ENCODE measurements at regions not wholly inside any gene's neighbourhood (a gene's known extent, or its start where the extent isn't known, plus 50 kb on each side); places are given as distances from the start of the nearest gene placed in this dataset.
"Not testable (repeated sequence)": the region's sequence is repeated elsewhere in the genome, so short reads cannot be mapped to it uniquely, and the experiment has no call there.

DNA sequence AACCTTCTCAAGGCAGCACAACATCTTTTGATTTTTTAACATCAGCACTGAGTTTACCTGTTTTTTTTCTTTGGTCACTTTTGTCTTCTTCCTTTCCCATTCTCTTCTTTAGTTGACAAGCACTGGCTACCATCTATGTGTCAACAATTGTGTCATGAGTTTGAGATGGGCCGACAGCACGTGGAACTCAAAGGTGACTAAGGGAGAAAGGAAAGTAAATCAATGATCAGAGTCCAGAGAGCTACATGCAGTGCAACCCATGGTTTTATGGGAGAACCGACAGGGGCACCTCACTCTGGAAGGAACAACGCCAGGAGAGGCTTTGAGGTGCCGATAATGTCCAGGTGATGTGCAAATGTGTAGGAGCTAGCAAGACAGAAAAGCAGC lies 755.5 kb downstream of the RNF144A start:
- no peak overlapping the region for H3K4me3 ChIP-seq (ENCODE audit: low read depth, low read length)

DNA sequence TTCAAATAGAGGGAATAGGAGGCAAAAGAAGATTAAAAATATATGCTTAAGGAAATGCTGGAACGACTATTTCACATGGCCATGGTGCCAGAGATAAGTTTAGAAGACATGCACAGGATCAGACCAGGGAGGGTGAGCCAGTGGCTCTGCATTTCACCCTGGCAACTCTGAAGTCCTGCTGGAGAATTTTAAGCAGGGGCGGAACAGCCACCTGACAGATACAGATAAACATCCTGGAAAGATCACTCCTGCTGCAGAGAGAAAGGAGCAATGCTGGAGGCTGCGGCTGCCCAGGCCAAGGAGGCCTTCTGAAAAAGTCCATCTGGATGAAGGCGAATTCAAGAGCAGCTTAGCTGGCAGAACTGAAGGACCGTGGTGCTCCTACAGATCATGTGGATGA lies 755.9 kb downstream of the RNF144A start:
- no peak overlapping the region for H3K4me3 ChIP-seq (ENCODE audit: low read depth, low read length)
- DNase-seq (ENCODE audit: low read depth) = no peak

More for the DNA sequence above, 755.5 kb downstream of the RNF144A start:
- DNase-seq (ENCODE audit: low read depth) = no peak

- H3K4me3 ChIP-seq (ENCODE audit: low read depth, low read length) = no peak overlapping the region
Observed at GRCh38 chr2:7673853-7674252, 756.6 kb downstream of the RNF144A start.

DNA sequence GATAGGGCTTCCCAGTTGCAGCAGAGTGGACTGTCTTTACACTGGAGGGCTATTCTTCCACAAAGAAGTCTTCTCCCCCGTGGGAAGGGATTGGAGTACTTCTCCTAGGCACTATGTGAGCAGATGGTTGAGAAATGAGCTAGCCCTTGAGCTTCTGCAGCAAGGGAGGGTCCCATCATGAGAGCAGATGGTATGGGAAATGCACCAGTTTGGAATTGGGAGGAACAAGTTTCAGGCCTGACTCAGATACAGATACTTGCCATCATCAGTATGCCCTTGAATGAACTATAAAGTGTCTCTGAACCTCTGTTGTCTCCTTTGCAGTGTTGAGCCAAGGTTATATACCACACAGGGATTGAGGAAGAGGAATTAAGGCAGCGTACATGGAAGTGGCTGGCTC lies 757.4 kb downstream of the RNF144A start:
- DNase-seq (ENCODE audit: low read depth) = no peak
- no peak overlapping the region for H3K4me3 ChIP-seq (ENCODE audit: low read depth, low read length)

More at GRCh38 chr2:7673853-7674252, 756.6 kb downstream of the RNF144A start:
- DNase-seq (ENCODE audit: low read depth) = no peak

DNA sequence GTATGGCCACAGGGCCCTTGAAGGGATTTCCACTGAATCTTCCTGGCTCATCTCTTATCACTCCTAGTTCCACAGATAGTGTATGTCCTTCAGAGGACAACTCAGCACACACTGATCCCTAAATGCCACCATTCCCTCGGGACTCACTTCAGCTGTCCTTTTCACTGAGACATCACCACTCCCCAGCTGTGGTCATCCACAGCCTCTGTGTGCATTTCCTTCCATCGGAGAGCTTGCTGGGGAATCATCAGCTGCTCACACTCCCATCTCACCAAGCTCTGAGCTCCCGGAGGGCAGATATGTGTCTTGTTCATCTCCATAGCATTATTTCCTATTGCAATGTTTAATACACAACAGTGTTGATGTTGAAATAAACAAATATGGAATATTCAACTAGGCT lies 759.5 kb downstream of the RNF144A start:
- no peak overlapping the region for H3K4me3 ChIP-seq (ENCODE audit: low read depth, low read length)
- DNase-seq (ENCODE audit: low read depth) = no peak

DNA sequence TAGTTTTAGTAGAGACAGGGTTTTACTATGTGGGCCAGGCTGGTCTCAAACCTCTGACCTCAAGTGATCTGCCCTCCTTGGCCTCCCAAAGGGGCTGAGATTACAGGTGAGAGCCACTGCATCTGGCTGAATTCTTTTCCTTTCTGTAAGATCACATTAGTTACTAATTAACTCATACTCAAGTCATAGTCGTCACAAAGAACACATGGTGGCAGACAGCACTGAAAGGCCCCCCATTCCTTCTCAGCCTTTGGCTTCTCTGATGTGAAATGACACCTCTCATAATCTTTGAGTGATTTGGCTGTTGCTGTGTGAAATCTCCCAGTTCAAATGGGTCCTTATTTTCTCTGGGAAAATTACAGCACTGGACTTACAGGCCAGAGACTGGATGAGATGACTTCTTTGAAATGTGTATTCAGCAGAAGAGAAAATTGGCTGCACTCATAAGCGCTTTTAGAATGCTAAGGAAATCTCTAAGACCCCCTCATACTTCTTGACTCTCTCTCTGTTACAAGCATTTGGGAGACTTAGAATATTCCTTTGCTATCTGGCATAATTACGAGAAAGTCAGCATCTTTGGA lies 764.8 kb downstream of the RNF144A start:
- H3K4me3 ChIP-seq (ENCODE audit: low read depth, low read length) = no peak overlapping the region
- DNase-seq (ENCODE audit: low read depth) = no peak

DNA sequence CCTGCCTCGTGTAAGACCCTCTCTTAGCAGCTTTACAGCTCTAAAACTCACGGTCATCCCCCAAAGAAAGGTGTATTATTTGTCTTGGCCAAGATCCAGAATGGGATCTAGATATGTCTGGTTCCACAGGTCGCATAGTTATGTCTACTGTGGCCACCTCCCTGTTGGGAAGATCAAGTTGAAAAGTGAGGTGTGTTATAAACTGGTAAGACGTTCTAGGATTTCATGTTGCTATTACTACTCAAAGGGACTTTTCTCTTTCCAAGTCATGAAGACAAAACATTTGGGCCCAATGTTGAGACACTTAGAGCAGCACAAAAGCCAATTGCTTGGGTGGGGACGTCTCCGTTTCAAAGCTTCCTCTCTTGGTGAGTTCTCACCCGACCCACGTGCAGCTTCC lies 766.0 kb downstream of the RNF144A start:
- no peak overlapping the region for H3K4me3 ChIP-seq (ENCODE audit: low read depth, low read length)

GRCh38 chr2:7683708-7684107 lies 766.5 kb downstream of the RNF144A start:
- DNase-seq (ENCODE audit: low read depth) = no peak
- no peak overlapping the region for H3K4me3 ChIP-seq (ENCODE audit: low read depth, low read length)

More for the DNA sequence above, 766.0 kb downstream of the RNF144A start:
- no peak for DNase-seq (ENCODE audit: low read depth)

- DNase-seq (ENCODE audit: low read depth) = peak; percentile 39
- H3K4me3 ChIP-seq (ENCODE audit: low read depth, low read length) = no peak overlapping the region
Observed at GRCh38 chr2:7685342-7686015, 768.3 kb downstream of the RNF144A start.

DNA sequence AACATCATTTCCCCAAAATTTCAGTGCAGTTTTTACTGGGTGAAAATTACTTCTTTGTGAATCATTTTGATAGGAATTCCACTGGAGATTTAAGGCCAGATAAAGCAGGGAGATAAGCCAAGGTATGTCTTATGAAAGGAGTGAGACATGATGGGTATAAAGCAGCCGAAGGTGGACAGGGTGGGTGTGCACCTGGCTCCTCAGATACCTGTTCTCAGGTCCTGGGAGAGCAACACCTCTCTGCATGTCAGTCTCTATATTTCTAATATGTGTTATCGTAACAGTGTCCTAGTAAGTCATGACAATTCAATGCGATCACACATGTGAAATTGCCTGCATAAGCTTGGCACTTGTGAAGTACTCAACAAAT lies 768.8 kb downstream of the RNF144A start:
- H3K4me3 ChIP-seq (ENCODE audit: low read depth, low read length) = no peak overlapping the region
- no peak for DNase-seq (ENCODE audit: low read depth)

- no peak overlapping the region for H3K4me3 ChIP-seq (ENCODE audit: low read depth, low read length)
- no peak for DNase-seq (ENCODE audit: low read depth)
Observed at GRCh38 chr2:7691961-7692656, 774.9 kb downstream of the RNF144A start.

GRCh38 chr2:7692657-7693161 lies 775.5 kb downstream of the RNF144A start:
- H3K4me3 ChIP-seq (ENCODE audit: low read depth, low read length) = no peak overlapping the region
- DNase-seq (ENCODE audit: low read depth) = peak; percentile 91

DNA sequence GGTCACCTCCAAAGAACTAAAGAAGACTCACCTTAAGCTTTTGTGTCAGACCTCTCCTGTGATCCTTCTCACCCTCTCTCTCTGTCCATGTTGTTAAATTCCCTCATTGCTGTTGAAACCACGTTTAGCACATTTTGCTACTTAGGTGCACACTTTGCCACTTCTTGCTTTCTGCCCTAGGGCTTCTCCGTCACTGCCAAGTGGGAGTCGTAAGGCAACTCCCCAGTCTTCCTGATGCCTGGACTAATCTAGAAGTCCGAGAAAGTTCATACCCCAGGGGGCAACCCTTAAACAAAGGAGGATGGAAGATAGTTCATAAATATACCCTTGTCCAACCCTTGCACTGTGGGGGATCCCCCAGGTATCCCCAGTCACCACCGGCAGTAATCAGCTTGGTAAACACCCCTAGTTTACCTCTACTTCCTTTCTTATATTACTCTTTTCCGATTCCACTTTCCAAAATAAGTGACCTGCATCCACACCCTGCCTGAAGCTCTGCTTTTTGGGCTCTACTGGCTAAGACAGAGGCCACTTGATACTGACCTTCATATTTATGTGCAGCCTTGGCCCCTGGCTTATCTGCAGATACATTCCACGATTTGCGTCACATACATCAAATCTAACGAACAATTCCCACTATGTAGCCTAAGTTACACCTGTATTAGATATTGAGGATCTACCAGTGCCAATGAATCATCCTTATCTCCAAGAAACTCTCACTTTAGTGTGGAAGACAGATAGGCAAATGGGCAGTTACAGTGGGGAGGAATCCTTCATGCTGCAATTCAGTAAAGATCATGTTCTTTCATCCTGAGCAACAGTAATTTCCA lies 776.2 kb downstream of the RNF144A start:
- no peak for DNase-seq (ENCODE audit: low read depth)

DNA sequence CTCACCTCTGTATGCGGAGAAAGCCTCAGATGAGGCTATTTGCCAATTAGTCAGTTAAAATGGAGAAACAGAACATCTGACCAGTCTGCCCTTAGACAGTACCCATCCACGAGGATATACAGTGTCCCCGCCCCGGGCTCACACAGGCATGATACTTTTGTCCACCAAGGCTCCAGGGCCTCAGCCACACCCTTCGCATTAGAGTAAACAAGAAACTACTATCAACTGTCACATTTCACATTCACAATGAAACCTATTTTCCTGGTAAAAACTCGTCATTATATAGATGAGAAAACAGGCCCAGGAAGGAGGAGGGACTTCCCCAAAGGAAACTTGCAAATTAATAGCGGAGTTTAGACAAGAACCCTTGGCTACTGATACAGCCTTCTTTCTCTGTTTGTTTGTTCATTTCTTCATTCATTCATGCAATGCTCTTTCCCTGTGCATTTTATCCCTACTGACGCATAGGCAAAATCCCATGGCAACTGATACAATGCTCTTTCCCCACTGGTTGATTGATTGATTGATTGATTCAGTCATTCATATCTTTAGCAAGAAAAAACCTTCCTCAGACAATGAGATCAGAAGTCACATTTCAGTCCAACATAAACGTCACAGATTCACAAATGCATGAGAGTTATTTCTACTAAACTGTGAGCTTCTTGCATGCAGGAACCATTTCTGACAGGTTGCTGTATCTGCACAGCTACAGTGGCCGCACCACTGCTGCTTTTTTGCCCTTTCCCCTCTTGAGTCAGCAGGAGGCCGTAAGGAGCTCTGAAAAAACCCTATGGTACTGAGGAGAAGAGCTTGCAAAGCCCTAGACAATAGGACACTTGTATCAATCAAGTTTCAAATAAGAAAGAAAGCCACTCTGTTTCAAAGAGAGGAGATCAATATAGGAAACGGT lies 777.1 kb downstream of the RNF144A start:
- no peak for DNase-seq (ENCODE audit: low read depth)
- no peak overlapping the region for H3K4me3 ChIP-seq (ENCODE audit: low read depth, low read length)

More for the DNA sequence above, 776.2 kb downstream of the RNF144A start:
- no peak overlapping the region for H3K4me3 ChIP-seq (ENCODE audit: low read depth, low read length)

DNA sequence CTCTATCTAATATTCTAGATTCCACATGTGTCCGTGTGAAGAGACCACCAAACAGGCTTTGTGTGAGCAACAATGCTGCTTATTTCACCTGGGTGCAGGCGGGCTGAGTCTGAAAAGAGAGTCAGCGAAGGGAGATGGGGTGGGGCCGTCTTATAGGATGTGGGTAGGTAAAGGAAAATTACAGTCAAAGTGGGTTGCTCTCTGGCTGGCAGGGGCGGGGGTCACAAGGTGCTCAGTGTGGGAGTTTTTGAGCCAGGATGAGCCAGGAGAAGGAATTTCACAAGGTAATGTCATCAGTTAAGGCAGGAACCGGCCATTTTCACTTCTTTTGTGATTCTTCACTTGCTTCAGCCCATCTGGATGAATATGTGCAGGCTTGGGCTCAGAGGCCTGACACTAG lies 779.3 kb downstream of the RNF144A start:
- not testable (repeated sequence) for H3K4me3 ChIP-seq (ENCODE audit: low read depth, low read length); DNase-seq (ENCODE audit: low read depth)

DNA sequence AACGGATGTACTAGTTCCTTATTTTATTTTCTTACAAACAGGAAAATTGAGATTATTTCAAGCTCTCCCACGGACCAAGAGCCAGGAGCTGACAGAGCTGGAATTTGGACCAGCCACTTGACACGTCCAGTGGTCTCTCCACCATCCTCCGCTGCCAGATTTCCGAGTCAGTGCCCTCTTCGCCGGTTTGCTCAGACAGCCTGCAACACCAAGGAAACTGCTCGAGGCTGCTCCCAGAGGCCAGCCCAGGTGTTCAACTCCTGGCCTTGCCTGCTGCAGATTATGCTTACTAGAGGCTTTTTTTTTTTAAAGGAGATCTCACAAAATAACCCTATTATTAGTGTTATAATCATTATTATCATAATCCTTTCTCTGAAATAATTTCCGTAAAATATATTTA lies 779.8 kb downstream of the RNF144A start:
- no peak for DNase-seq (ENCODE audit: low read depth)

DNA sequence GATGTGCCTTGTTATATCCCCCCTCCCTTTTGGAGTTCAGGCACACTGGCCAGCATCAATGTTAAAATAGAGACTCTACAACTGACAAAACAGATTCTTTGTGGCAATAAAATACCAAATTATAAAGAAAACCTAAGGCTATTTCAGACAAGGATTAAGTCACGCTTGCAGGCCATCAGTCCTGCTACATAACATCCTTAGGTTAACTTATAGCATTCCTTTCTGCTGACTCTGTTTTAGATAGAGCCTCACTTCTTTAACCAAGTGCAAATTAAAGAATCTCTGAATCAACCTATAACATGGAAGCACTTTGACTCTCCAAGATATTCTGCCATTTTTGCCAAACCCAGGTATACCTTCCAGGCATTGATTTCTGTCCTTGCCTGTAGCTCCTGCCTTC lies 784.6 kb downstream of the RNF144A start:
- DNase-seq (ENCODE audit: low read depth) = no peak
- no peak overlapping the region for H3K4me3 ChIP-seq (ENCODE audit: low read depth, low read length)

More for the DNA sequence above, 779.8 kb downstream of the RNF144A start:
- H3K4me3 ChIP-seq (ENCODE audit: low read depth, low read length) = no peak overlapping the region

DNA sequence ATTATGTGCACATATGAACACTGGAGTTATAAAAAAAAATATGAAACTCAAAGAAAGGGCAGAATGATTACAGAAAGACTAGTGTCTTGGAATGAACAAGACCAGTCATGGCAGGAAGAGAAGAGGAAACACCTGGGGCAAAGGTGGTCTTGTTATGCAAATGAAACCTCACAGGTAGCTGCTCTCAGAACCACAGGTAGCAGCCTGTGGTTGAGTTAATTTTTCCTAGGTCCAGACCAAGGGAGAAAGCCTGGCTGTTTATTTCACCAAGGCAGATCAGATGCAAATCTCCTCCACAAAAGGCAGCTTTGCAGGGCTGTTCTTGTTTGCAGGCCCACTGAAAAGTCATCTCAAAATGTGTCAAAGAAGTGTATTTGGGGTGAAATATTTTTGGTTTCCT lies 785.8 kb downstream of the RNF144A start:
- no peak overlapping the region for H3K4me3 ChIP-seq (ENCODE audit: low read depth, low read length)
- no peak for DNase-seq (ENCODE audit: low read depth)

Measured in skeletal muscle cell (primary cell).